NCI-H187 treated with DMSO at 0.1 percent for 48 hours (cell line): ENCODE measurements at regions not wholly inside any gene's neighbourhood (a gene's known extent, or its start where the extent isn't known, plus 50 kb on each side); places are given as distances from the start of the nearest gene placed in this dataset.
"Not testable (repeated sequence)": the region's sequence is repeated elsewhere in the genome, so short reads cannot be mapped to it uniquely, and the experiment has no call there.

Source experiments
- DNase-seq: peaks from one replicate; lab custom pipeline; 2025; lab: John Stamatoyannopoulos, UW

DNA sequence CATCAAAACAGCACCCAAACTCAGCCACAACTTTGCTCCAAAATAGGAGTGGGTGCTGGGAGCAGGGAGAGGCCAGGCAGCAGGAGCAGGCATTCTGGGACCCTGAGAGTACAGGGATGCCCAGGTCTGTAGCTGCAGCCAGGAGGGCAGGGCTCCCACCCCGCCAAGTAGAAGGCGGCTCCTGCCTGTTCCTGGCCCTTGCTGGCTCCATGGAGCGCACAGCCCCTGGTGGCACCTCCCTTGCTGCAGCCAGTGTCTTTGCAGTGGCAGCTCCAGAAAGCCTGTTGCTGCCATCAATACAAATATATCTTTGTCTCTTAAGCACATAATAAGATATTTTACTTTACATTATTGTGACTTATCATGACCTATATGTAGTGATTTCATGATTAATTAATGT is 1096.5 kb downstream of the FSCB start:
- DNase-seq, result no peak

DNA sequence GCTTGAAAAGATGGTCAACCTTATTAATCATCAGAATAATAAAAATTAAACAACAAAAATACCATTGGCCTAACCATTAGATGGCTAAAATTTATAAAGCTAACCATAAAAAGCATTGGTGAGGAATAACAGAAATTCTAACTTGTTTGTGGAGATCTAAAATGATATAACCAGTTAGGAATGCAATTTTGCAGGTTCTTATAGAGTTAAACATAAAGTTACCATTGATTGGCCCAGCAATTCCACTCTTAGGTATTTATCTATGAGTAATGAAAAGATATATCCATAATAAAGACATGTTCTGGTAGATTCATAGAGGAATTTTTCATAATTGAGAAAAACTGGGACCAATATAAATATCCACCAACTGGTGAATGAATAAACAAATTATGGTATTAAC is 1098.6 kb downstream of the FSCB start:
- DNase-seq, result no peak

DNA sequence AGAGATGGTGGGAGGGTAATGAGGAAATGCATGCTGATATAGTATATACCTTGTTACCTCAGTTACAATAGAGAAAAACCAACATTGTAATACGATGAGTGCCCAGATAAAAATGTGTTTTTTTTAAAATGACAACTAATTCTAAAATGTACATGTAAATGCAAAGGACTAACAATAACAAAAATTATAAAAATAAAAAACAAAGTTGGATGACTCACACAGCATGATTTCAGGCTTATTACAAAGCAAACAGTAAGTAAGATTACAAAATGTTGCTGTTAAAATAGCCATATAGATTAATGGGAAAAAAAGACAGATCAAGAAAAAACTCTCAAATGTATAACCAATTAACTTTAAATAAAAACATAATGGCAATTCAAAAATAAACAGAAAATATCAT is 1099.4 kb downstream of the FSCB start:
- DNase-seq, result no peak

DNA sequence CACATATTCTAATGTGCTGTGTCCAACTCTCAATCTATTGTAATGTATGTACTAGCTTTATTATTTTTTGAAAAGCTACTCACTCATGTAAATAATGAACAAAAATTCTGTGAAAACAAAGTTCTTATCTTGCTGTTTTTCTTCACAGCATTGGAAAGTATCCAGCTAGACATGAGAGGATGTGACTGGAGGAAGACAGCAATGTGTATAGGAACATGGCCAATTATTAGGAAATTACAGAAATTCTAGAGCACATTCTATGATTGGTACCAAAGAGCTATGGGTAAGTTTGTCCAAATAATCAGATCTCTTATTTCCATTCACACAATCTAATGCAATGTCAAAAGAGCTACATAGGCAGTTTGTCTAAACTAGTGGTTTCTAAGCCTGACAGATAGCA is 1100.2 kb downstream of the FSCB start:
- no peak for DNase-seq

DNA sequence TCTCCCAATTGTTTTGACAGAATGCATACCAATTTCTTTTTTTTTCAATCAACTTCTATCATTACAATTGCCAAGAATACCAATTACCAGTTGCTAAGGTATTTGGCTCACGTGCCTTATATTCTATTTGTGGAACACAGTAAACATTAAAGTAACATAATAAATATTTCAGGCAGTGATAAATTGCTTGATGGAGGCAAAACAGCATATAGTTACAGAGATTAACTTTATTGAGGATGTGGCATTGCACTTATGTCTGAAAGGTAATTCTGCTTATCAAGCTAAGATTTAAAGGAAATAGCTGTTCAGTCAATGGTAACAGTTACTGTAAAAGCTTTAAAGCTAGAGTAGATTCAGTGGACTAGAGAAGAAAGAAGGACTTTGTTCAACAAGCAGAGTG is 1107.8 kb downstream of the FSCB start:
- no peak for DNase-seq

DNA sequence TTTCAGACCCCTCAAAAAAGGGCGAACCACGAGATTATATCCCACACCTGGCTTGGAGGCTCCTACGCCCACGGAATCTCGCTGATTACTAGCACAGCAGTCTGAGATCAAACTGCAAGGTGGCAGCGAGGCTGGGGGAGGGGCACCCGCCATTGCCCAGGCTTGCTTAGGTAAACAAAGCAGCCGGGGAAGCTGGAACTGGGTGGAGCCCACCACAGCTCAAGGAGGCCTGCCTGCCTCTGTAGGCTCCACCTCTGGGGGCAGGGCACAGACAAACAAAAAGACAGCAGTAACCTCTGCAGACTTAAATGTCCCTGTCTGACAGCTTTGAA is 1136.6 kb downstream of the FSCB start:
- DNase-seq, result not testable (repeated sequence)

DNA sequence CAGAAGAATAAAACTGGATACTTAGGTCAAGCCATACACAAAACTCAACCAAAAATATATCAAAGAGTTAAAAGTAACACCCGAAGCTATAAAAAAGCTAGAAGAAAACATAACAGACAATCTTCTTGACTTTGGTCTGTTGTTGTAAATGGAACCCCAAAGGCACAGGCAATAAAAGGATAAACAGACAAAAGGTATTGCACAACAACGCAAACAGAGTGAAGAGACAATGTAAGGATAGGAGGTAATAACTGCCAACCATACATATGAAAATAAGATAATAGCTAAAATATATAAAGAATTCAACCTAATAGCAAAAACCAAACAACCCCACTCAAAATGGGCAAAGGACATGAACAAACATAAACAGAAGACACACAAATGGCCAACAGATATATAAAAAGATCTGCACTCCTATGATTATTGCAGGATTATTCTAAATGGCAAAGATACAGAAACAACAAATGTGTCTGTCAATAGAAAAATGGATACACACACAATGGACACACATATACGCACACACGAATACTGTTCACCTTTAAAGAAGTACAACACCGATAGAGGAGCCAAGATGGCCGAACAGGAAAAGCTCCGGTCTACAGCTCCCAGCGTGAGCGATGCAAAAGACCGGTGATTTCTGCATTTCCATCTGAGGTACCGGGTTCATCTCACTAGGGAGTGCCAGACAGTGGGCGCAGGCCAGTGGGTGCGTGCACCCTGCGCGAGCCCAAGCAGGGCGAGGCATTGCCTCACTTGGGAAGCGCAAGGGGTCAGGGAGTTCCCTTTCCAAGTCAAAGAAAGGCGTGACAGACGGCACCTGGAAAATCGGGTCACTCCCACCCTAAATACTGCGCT is 1137.1 kb downstream of the FSCB start:
- DNase-seq, result no peak

DNA sequence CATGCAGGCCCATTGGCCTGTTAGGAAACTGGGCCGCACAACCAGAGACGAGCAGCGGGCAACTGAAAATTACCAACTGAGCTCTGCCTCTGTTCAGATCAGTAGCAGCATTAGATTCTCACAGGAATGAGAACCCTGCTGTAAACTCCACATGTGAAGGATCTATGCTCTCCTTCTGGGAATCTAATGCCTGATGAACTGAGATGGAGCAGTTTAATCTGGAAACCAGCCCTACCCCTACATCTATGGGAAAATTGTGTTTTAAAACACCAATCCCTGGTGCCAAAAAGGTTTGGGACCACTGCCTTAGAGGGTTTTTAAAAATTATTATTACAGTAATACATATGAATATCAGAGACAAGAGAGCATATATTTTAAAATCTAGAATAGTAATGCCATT is 1144.5 kb downstream of the FSCB start:
- DNase-seq, result no peak

DNA sequence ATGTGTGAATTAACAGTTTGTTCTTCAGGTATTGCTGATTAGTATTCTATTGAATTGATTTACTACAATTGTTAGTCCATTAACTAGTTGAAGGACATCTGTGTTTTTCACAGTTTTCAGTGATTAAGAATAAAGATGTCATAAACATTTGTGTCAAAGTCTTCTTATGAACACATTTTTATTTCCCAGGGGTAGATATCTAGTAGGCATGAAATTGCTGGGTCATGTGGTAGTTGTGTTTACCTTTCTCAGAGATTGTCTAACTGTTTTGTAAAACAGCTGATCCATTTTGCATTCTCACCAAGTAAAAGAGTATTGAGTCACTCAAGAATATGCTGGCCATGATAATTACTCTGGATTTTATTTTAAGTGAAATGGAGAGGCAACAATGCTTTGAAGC is 1145.3 kb downstream of the FSCB start:
- no peak for DNase-seq

DNA sequence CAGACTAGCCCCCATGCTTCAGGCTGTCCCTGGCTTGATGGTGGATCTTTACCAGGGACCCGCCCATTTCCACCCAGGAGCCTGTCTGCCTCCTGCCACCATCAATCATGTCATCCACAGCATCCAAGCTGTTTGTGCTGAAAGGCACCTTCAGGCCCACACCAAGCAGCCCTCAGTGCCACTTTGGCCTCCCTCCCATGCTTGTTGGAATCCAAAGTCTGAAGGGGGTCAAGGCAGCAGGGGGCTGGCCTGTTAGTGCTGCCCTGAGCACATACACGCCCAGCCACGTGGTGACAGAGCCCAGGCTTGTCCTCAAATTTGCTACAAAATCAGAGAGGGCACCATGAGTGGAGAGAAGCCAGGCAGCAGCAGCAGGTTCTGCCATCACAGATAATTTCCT is 1146.8 kb downstream of the FSCB start:
- no peak for DNase-seq

DNA sequence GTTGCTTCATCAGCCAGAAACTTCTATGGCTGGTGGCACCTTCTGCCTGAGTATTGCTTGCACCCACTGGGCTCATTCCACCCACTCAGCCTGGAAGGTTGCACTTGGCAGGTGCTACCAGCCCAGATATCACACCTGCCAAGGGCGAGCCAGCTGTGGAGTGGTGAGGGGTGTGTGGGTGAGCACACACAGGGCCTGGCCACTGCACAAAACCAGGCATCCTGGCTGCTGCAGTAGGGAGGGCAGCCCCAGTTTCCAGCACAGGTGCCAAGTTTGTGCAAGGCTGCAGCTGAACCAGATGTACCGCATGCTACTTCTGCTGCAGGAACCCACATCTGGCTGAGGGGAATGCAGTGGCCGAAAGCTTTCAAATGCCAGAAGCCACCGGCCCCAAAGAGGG is 1147.8 kb downstream of the FSCB start:
- no peak for DNase-seq

DNA sequence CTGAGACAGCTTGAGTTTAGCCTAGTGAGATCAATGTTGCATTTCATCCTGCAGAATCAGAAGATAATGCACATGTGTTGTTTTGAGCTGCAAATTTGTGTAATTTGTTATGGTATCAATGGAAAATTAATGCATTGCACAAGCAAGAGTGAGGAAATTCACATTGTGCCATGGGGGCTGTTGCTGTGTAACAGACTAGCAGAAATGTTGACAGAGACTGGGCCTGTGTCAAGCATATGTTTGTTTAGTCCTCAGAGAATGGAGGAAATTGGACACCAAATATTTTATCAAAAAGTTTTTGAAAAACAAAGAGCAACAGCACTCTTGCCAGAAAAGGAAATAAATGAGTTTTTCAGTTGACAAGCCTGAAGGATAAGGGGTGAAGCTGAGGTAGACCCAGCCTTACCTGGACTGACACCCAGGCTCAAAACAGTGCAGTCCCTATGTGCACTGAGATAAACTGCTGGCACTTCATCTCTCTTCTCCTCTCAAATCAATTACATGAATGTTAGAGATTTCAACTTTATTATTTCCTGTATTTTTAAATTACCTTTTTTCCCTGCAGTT is 1150.0 kb downstream of the FSCB start:
- no peak for DNase-seq

DNA sequence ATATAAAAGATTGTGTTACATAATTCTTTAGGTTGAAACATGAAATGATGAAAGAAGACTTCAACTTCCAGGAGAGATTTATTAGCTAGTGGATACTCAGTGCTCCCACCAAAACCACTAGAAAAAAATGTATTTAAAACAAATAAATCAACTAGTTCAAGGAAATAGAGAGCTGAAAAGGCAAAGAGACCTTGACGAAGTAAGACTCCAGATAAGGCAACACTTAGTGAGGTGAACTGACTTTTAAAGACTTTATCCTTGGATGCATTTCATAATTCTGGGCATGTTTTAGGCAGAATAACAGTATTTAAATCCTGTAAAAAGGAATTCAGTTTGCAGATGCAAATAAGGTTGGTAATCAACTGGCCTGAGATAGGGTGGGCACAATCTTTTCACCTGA is 1150.7 kb downstream of the FSCB start:
- no peak for DNase-seq

DNA sequence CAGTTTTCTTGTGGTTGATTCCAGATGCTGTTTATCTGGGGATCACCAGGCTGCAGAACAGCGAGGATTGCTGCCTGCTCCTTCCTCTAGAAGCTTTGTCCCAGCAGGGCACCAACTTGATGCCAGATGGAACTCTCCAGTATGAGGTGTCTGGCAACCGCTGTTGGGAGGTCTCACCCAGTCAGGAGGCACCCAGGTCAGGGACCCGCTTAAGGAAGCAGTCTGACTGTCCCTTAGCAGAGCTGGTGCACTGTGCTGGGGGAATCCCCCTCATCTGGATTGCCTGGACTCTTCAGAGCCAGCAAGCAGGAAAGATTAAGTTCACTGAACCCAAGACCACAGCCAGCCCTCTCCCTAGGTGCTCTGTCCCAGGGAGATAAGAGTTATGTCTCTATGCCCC is 1165.2 kb downstream of the FSCB start:
- DNase-seq, result no peak

DNA sequence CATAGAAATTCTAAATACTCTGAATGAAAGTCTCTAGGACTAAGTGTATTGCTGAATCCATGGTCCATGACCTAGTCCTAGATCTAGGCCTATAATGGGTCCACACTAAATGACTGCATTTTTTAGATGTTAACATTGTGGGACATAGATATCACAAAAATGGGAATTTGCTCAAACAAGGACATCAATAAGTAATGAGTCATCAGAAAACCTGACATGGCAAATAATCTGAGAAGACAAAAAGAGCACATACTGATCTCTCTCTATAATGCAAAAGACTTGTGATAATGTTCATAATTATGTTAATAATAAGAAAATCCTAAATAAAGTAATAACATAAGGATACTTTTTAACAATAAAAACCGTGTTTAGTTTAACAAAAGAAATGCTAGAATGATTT is 1168.4 kb downstream of the FSCB start:
- no peak for DNase-seq

DNA sequence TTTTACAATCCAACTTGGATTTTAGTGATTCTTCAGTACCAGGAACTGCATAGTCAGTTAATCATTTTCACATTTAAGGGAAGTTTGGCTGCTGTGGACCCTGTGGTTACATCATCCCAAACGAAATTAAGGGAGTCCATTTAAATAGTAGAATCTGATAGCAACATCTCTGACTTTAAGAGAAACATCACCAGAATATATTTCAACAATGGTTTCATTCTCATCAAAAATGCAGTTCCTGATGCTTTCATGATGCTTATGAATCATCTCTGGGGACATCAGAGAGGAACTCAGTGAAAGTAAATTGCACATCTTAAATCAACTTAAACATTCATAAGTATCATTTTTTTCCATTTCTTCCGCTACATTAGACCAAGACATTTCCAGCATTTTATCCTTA is 1170.7 kb downstream of the FSCB start:
- no peak for DNase-seq

DNA sequence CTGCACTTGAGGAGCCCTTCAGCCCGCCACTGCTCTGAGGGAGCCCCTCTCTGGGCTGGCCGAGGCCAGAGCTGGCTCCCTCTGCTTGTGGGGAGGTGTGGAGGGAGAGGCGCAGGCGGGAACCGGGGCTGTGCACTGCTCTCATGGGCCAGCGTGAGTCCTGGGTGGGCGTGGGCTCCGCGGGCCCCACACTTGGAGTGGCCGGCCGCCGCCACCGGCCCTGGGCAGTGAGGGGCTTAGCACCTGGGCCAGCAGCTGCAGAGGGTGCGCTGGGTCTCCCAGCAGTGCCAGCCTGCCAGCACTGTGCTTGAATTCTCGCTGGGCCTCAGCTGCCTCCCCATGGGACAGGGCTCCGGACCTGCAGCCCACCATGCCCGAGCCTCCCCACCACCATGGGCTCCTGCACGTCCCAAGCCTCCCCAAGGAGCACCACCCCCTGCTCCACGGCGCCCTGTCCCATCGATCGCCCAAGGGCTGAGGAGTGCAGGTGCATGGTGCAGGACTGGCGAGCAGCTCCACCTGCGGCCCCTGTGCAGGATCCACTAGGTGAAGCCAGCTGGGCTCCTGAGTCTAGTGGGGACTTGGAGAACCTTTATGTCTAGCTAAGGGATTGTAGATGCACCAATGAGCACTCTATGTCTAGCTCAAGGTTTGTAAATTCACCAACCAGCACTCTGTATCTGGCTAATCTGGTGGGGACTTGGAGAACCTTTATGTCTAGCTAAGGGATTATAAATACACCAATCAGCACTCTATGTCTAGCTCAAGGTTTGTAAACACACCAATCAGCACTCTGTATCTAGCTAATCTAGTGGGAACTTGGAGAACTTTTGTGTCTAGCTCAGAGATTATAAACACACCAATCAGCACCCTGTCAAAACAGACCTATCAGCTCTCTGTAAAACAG is 1180.3 kb downstream of the FSCB start:
- not testable (repeated sequence) for DNase-seq

DNA sequence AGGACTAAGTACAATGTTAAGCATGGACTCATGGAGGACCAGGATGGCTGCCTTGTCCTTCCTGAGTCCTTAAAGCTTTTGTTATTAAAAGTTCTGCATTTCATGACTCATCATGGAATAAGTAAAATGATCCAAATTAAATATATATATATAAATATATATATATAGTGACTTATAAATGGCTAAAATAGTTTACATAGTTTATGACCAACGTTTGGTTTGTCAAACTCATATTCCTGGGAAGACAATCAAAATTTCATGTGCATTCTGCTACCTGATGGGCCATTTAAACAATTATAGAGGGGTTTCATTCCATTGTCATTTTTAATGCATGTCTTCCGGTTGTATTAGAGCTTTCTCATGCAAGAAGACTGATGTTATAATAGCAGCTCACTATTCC is 1190.7 kb downstream of the FSCB start:
- DNase-seq, result no peak

DNA sequence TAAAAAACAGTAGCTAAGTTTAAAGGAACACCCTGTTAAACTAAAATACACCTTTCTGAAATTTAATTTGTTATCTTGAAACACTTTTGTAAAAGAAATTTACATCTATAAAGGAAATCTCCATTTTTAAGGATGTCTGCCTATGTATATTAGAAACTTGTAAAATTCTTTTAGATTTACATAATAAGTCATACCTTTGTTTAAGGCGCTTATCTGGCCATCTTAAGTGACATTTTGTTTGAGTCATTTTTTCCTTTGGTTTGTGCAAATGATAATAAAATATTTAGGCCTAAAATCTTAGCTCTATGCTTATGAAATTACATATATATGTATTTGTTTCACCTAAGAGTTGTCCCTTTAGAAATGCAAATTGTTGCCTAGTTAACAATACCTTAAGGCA is 1193.4 kb downstream of the FSCB start:
- no peak for DNase-seq

DNA sequence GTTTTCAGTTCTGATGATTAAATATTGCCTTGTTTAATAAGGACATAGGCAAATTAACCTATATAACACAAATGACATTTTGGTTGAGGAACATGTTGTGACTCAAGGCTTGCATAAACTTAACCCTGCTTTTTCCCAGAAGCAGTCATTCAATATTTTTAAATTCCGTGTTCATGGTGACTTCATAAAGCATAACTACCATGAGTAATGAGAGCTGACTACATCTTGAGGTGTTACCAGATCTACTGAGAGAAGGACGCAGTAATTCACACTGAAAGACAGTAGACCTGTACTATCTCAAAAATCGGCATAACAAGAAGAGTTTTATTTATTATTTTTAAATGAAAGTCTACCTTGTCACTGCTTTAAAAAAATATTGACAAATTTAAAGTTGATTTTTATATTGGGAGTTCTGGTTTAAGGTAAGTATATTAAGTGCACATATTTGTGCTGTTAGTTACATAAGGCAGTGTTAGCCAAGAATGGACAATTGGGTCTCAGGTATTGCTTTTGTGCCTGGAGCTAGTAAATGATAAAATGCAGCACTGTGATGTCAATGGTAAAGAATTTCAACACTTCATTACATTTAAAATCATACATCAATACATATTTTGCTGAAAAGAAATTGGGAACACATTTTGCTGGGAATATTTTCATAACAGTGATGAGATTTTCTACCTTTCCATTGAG is 1198.5 kb downstream of the FSCB start:
- no peak for DNase-seq

DNA sequence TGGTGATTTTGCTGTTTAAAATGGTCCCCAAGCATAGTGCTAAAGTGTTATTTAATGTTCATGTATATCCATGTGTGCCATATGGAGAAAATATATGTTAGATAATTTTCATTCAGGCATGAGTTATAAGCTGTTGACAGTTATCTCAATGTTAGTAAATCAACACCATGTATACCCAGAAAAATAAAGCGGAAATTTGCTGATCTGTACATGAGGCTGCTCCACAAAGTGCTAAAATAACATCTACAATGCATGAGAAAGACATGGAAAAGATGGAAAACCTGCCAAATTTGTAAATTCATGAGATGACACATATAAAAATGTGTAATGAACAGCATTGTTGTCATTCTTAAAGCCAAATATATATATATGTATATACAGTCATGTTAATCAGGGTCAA is 1199.2 kb downstream of the FSCB start:
- DNase-seq, result no peak

DNA sequence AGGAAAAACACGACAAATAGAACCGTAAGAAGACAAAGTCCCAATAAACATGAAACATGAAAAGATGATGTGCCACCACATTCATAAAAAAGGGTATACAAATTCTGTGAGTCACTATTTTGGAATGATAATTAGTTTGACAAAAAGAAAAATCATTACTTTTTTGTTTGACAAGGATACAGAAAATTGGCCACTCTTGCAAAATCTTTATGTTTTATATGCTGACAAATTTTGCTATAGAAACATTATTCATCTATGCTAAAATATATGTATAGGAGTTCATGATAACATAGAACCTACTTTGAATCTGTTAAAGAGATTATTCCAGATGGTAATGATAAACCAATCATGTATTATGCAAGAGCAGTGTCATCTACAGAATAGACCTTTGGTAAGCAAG is 1201.0 kb downstream of the FSCB start:
- DNase-seq, result no peak

DNA sequence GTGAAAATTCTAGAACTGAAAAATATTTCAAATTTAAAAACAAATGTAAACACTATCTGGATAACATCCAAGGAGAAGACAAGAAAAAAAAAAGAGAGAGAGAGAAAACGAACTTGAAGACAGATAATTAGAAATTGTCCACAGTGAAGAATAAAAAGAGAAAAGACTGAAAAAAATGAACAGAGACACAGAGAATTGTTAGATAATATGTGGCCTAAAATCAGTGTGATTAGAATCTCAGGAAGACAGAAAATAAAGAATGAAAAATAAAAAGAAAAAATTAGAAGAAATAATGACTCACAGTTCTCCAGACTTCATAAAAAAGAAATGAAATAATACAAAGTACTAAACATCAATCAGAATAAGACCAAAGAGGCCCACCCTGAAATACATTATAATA is 1209.3 kb downstream of the FSCB start:
- DNase-seq, result no peak
